ENCODE measurements at regions not wholly inside any gene's neighbourhood (a gene's known extent, or its start where the extent isn't known, plus 50 kb on each side); places are given as distances from the start of the nearest gene placed in this dataset.
"Not testable (repeated sequence)": the region's sequence is repeated elsewhere in the genome, so short reads cannot be mapped to it uniquely, and the experiment has no call there.

- no peak for DNase-seq (ENCODE audit: low read depth)
Observed at GRCh38 chr6:113758826-113759574, 98.1 kb upstream of the MARCKS start.

- DNase-seq (ENCODE audit: low read depth) = no peak
Observed at GRCh38 chr6:113762641-113763040, 94.5 kb upstream of the MARCKS start.

GRCh38 chr6:113763311-113763766, 93.8 kb upstream of the MARCKS start:
- DNase-seq (ENCODE audit: low read depth) = no peak

DNA sequence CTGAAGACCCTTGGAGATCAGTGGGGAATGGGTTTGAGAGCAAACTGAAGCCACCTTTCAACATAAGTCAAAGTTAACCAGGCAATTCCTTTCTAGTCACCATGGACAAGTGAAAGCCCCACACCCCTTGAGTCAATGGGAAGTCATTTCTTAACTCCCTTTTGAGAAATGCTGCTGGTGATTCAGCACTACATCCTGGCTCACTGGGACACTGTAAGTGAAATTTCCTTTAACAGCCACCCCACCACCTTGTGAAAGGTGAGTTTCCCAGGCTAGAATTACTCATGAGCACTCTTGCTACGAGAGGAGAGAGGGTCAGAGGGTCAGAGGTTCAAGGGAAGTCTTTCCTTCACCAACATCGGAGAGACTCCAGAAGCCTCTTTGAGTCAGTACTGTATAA, 93.3 kb upstream of the MARCKS start:
- no peak for DNase-seq (ENCODE audit: low read depth)

DNA sequence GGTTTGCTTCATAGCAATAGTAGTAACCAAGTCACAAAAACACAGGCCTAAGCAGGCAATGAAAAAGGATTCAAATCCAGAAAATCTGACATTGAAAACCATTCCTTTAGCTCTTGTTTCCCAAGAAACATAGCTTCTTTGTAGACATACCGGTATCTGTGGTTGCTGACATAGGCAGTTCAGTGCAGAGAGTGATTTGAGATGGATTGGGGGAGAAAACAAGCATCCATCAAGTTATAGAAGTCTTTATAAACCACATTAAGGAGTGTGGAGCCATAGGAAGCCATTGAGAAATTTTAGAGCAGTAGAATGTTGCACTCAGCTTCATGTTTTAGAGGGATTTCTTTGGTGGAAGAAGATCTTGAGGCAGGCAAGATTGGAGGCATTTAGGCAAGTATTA, 91.2 kb upstream of the MARCKS start:
- DNase-seq (ENCODE audit: low read depth) = no peak

DNA sequence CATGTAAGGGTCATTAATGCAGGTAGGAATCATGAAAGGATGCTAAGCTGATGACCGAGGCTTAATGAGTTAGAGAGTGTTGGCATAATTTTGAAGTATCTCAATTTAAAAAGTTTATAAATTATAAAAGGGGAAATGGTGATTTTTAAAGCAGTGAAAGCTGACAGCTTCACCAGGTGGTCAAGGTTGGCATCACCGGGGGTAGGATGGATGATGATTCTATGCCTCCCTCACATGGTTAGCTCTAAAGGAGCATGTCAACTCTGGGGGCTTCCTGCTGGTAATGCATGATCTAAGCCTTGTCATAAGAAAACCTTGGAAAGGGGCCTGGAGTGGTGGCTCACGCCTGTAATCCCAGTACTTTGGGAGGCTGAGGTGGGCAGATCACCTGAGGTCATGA, 89.2 kb upstream of the MARCKS start:
- DNase-seq (ENCODE audit: low read depth) = no peak

DNA sequence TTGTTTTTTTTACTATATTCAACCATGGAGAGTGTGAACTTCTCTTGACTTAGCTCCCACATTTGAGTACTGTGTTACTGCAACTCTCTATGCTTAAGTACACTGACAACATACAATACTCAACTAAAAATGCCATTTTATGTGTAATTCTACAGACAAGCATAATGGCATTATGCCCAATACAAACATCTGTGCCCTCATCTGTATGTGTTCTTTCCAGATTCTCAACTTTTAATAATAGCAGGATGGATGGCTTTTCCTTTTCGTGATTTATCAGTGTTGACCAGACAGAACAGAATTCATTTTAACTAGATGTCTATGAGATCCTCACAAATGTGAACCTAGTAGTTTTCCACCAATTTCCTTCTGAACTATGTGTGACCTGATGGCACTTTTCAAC, 84.2 kb upstream of the MARCKS start:
- no peak for DNase-seq (ENCODE audit: low read depth)

DNA sequence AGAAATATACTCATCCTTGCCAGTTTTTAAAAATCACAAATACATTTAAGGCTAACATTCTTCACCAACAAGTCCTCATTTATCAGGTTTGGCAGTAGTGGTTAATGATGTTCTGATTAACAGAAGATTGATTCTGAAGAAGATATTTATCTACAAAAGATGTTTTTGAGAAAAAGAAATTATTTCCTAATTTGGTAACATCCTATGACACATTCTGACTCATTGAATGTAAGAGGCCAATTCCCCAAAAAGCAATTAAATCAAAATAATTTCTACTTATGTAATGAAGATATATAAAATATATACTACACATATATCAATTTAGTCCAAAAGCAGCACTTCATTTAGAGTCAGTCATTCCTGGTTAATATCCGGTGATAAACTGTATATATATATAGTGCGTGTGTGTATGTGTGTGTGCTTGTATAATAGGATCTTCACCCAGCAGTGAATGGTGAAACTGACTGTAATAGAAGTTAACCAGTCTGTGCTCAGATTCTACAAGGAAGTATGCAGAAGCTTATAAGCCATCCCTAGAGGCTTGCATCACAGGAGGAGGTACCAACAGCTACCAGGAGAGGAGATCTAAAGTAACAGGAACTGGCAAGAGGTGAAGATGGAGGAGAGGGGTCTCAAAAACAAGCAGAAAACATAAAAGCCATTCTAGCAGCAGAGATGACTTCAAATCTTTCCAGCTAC, 82.9 kb upstream of the MARCKS start:
- DNase-seq (ENCODE audit: low read depth) = no peak

DNA sequence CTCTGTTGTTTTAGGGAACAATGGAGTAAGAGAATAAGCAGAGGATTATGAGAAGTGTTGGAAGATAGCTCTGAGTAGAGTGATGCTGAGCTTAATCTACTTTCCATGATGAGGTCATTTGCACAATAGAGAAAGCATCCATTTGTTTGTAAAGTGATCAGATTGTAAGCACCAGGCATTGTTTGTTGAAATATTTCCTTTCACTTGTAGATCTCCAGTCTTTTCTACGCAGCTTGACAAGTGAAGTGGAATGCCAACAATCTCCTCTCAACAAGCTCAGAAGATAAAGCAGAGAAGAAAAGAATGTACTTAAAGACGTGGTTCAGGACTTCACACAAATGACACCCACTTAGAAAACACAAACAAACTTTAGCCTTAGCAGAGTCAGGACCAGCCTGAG, 80.1 kb upstream of the MARCKS start:
- DNase-seq (ENCODE audit: low read depth) = no peak

- no peak for DNase-seq (ENCODE audit: low read depth)
Observed at GRCh38 chr6:113777601-113778000, 79.5 kb upstream of the MARCKS start.

GRCh38 chr6:113779656-113780055, 77.5 kb upstream of the MARCKS start:
- no peak for DNase-seq (ENCODE audit: low read depth)

DNA sequence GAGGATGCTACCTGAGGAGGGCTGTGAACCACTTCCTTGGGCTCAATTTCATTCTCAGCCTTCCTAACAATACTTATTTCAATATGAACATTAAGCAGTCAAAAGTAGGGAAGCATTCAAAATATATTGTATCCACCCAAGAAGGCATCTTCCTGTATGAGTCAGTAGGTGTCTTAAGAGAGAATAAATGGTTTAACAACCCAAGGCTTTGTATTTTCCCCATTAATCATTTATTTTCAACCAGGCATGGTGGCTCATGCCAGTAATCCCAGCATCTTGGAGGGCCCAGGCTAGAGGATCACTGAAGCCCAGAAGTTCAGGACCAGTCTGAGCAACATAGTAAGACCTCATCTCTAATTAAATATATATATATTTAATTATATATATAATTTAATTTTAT, 74.5 kb upstream of the MARCKS start:
- DNase-seq (ENCODE audit: low read depth) = no peak

DNA sequence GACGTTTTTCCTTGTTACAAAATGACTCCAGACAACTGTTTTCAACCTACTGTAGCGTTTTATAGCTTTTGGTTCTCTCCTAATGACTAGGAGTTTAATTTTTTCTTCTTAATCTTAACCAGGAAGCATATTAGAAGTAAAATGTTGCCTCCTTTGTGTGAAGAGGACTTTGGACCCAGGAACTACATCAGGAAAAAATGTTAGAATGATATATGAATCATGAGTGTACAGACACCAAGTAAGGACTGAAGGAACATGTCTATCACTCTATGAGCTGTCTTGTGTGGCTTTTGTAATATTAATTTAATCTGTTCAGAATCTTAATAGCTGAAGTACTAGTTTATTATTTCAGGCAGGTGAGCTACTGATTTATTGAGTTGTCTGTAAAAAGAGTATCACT, 71.0 kb upstream of the MARCKS start:
- DNase-seq (ENCODE audit: low read depth) = no peak

DNA sequence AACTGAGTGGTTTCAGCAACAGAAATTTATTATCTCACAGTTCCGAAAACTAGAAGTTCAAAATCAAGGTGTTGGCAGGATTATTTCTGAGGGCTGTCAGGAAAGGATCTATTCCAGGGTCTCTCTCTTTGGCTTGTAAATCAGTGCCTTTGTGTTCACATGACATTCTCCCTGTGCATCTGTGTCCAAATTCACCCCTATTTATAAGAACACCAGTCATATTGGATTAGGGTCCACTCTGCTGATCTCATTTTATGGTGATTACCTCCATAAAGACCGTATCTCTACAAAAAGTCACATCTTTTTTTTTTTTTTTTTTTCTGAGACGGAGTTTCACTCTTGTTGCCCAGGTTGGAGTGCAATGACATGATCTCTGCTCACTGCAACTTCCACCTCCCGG, 68.6 kb upstream of the MARCKS start:
- DNase-seq (ENCODE audit: low read depth) = no peak

- DNase-seq (ENCODE audit: low read depth) = not testable (repeated sequence)
Observed at GRCh38 chr6:113791225-113791624, 65.9 kb upstream of the MARCKS start.

GRCh38 chr6:113795371-113795770, 61.8 kb upstream of the MARCKS start:
- DNase-seq (ENCODE audit: low read depth) = not testable (repeated sequence)

GRCh38 chr6:113796038-113796437, 61.1 kb upstream of the MARCKS start:
- DNase-seq (ENCODE audit: low read depth) = no peak

- DNase-seq (ENCODE audit: low read depth) = no peak
Observed at GRCh38 chr6:113802779-113803178, 54.4 kb upstream of the MARCKS start.

DNA sequence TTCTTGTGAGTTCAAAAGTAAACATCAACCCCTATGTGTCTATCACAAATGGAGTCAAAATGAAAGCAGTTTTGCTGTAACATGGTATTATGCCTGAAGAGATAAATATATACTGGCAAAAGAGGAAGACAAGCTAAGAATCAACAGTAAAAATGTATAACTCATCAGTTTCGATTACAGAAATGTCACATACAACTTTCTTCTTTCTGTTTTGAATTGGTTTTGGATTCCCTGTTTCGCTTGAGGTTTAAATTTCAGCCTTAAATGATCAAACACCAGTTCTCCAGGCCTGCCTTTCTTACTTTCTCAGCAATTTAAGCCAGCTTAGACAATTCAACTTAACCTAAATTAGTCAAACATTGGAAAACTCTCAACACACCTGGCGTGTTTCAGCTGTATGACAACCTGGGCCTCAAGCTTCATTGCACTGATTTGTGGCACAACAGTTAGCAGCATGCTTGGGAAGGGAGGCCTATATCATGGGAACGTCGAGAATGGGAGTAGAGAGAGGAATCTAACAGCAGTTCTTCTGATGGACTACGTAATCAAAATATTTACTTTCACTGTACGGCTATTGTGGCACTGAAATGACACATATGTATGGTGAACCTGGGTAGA, 51.9 kb upstream of the MARCKS start:
- no peak for DNase-seq (ENCODE audit: low read depth)

GRCh38 chr6:113805811-113806495, 51.2 kb upstream of the MARCKS start:
- no peak for DNase-seq (ENCODE audit: low read depth)
